Skin of body (tissue), 1 donor: ENCODE measurements at regions not wholly inside any gene's neighbourhood (a gene's known extent, or its start where the extent isn't known, plus 50 kb on each side); places are given as distances from the start of the nearest gene placed in this dataset.
"Not testable (repeated sequence)": the region's sequence is repeated elsewhere in the genome, so short reads cannot be mapped to it uniquely, and the experiment has no call there.

Source experiments
- DNase-seq: peaks from one replicate; lab custom pipeline; 2025; lab: John Stamatoyannopoulos, UW

GRCh38 chr11:90700789-90701439, 478.1 kb upstream of the CHORDC1 start:
- DNase-seq = no peak

- DNase-seq = no peak
Observed at GRCh38 chr11:90699791-90700400, 477.0 kb upstream of the CHORDC1 start.

GRCh38 chr11:90698238-90698637, 475.4 kb upstream of the CHORDC1 start:
- no peak for DNase-seq

- DNase-seq = not testable (repeated sequence)
Observed at GRCh38 chr11:90675496-90675895, 452.6 kb upstream of the CHORDC1 start.

GRCh38 chr11:90669094-90669493, 446.2 kb upstream of the CHORDC1 start:
- DNase-seq = no peak

- DNase-seq = no peak
Observed at GRCh38 chr11:90668502-90668901, 445.7 kb upstream of the CHORDC1 start.

- no peak for DNase-seq
Observed at GRCh38 chr11:90661233-90661632, 438.4 kb upstream of the CHORDC1 start.

- DNase-seq = no peak
Observed at GRCh38 chr11:90656171-90656570, 433.3 kb upstream of the CHORDC1 start.

- DNase-seq = no peak
Observed at GRCh38 chr11:90650153-90650552, 427.3 kb upstream of the CHORDC1 start.

- no peak for DNase-seq
Observed at GRCh38 chr11:90646706-90647105, 423.9 kb upstream of the CHORDC1 start.

GRCh38 chr11:90646266-90646665, 423.4 kb upstream of the CHORDC1 start:
- no peak for DNase-seq

GRCh38 chr11:90639461-90639993, 416.7 kb upstream of the CHORDC1 start:
- DNase-seq = peak; percentile 12

- no peak for DNase-seq
Observed at GRCh38 chr11:90635886-90636285, 413.0 kb upstream of the CHORDC1 start.

- no peak for DNase-seq
Observed at GRCh38 chr11:90635151-90635550, 412.3 kb upstream of the CHORDC1 start.

- DNase-seq = no peak
Observed at GRCh38 chr11:90630176-90630575, 407.3 kb upstream of the CHORDC1 start.

- DNase-seq = no peak
Observed at GRCh38 chr11:90629229-90629806, 406.5 kb upstream of the CHORDC1 start.

GRCh38 chr11:90614318-90614717, 391.5 kb upstream of the CHORDC1 start:
- DNase-seq = no peak

- DNase-seq = not testable (repeated sequence)
Observed at GRCh38 chr11:90613037-90613436, 390.2 kb upstream of the CHORDC1 start.

GRCh38 chr11:90606721-90607120, 383.9 kb upstream of the CHORDC1 start:
- DNase-seq = no peak

- no peak for DNase-seq
Observed at GRCh38 chr11:90601261-90601660, 378.4 kb upstream of the CHORDC1 start.

GRCh38 chr11:90594658-90595057, 371.8 kb upstream of the CHORDC1 start:
- DNase-seq = no peak

GRCh38 chr11:90593099-90593498, 370.2 kb upstream of the CHORDC1 start:
- no peak for DNase-seq

GRCh38 chr11:90590286-90590685, 367.4 kb upstream of the CHORDC1 start:
- no peak for DNase-seq
